Astrocyte of the hippocampus (primary cell): ENCODE measurements at regions not wholly inside any gene's neighbourhood (a gene's known extent, or its start where the extent isn't known, plus 50 kb on each side); places are given as distances from the start of the nearest gene placed in this dataset.
A peak's percentile ranks its signal among the peaks of the same experiment; 100 is the strongest.
"Not testable (repeated sequence)": the region's sequence is repeated elsewhere in the genome, so short reads cannot be mapped to it uniquely, and the experiment has no call there.

Experiments
- DNase-seq: peaks from one replicate; pipeline ENCODE4 v3.0.0; 2011; ENCODE audit warnings: low read depth, low spot score

- no peak for DNase-seq
Measured at GRCh38 chr16:59114790-59115189, 380.7 kb upstream of the GOT2 start.

GRCh38 chr16:59113004-59113670 lies 379.0 kb upstream of the GOT2 start:
- DNase-seq = no peak

DNA sequence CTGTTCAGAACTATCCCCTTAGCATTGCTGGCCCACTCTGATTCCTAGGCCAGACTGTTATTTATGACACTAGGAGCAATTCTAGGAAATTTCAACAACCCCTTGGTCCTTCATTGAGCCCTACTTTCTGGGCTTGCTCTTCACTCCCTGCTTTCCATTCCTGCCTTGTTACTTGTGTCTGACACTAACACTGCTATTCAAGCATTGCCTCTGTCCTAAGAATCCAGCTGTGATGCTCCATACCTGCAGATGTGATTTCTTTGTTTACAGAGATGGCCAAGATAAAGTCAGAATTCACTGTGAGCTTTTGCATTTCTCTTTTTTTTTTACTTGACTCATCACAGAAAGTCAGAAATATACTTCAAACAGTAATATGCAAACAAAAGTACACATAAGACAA lies 377.2 kb upstream of the GOT2 start:
- DNase-seq = no peak

- no peak for DNase-seq
Measured at GRCh38 chr16:59108374-59108773, 374.3 kb upstream of the GOT2 start.

- DNase-seq = not testable (repeated sequence)
Measured at GRCh38 chr16:59096682-59097081, 362.6 kb upstream of the GOT2 start.

DNA sequence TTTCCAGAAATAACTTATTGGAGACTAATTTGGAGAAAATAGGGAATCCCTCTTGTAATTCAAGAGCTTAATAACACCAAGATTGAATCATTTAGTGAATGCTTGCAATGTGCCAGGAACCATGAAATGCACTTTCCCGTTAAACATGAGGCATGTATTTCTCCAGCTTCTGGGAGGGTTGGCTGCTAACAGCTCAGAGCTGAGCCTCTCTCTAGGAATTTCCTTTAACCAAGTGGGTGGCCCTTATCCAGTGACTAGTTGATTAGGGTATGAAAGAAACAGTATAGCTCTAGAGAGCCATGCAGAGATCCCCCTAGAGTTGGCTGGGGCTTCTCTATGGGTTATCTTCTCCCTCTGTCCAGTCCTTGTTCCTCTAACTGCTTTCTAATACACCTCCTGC lies 356.4 kb upstream of the GOT2 start:
- peak; percentile 2 for DNase-seq

- DNase-seq = no peak
Measured at GRCh38 chr16:59088431-59088830, 354.3 kb upstream of the GOT2 start.

GRCh38 chr16:59087641-59088040 lies 353.5 kb upstream of the GOT2 start:
- DNase-seq = no peak

DNA sequence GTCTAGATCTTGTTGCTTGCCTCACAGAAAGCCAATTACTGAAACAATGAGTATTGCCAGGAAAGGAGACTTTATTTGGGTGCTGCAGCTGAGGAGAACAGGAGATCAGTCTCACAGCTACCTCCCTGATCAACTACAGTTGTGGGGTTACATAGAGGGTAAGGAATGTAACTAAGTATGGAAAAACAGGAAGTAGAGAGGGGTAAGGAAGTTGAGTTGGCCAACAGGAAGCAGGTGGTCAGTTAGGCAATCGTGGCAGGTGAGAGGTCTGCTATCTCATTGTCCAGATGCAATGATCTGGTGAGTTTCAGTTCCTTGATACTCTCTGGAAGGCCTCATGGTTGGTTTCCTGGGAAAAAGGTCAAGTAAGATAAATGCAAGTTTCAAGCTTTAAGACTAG lies 333.1 kb upstream of the GOT2 start:
- DNase-seq = no peak

DNA sequence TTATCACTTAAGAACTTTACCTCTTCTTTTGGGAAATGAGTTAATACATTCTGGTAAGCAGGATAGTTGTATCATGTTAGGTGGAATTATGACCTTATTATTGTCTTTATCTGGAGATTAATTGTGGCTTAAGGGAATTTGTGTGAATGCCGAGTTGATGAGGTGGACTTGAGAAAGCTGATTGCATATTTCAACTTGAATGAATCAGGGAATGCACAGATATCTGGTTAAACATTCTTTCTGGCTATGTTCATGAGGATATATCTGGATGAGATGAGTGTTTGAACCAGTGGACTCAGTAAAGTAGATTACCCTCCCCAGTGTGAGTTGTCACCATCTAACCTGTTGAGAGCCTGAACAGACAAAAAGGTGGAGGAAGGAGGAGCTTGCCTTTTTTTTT lies 326.1 kb upstream of the GOT2 start:
- peak; percentile 72 for DNase-seq

- no peak for DNase-seq
Measured at GRCh38 chr16:59058250-59058649, 324.1 kb upstream of the GOT2 start.

DNA sequence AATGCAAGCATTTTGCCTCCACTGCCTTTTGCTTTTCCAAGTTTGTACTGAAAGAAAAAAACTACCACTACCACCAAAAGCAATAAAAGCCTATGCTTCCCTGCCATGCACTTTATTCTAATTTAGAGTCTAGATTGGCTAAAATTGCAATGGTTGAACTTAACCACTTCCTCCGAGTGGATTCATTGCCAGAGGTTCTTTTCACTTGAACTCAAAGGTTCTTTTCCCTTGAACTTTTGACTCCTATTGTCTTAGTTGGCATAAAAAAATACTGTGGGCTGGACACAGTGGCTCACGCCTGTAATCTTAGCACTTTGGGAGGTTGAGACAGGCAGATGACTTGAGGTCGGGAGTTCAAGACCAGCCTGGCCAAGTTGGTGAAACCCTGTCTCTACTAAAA lies 319.8 kb upstream of the GOT2 start:
- DNase-seq = no peak

DNA sequence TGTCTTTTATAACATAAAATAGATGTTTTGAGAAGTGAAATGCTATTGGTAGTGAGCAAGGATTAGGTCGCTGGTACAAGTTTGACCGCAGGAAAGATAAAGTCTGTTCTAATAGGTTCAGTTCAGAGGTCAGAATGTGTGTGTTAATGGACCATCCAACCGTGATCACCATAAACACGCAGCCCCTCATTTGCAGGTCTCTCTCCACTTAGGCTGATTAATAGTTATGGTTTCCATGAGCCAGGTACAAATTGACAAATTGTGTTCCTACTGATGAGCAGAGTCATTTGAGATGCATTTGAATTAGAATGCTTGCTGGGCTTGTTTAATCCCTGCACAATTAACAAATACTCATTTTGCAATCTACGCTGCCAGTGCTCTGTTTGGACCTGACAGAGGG lies 318.1 kb upstream of the GOT2 start:
- DNase-seq = no peak

DNA sequence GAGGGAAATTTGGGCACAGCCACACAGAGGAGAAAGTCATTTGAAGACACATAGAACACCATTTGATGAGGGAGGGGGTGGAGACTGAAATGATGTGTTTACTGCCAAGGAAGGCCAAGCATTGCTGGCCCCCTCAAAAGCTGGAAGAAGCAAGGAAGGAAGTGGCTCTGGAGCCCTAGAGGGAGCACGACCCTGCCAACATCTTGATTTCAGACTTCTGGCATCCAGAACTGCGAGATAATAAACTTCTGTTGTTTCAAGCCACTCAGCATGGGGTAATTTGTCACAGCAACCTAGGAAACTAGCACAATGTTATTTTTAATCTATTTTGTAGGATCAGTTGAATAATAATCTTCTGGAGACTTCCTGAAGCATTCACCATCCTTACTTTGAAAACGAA lies 314.8 kb upstream of the GOT2 start:
- DNase-seq = no peak

DNA sequence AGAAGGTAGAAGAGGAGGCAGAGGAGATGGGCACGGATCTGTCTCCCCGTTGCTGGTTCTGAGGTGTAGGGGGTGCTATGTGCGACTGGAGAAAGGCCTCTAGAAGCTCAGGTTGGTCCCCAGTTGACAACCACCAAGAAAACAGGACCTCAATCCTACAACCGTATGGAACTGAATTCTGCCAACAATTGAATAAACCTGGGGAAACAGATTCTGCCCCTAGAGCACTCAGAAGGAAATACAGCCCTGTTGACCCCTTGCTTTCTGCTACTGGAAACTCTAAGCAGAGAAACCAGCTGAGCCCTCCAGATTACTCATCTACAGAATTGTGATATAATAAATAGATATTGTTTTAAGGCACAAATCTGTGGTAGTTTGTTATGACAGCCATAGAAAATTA lies 313.0 kb upstream of the GOT2 start:
- no peak for DNase-seq

DNA sequence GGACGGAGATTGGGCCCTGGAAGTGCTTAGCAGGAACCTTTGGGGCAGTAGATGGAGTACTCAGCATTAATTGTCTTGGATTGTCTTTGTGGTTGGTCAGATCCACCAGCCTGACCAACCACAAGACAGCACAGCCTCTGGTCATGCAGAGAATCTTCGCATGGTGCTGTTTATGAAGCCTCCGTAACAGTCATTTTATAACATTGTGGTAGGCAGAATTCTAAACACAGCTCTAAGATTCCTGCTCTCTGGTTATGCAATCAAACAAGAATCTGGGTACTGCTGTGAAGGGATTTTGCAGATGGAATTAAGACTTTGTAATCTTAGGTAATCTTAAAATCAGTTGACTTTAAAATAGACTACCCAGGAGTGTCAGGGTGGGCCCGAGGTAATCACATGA lies 312.2 kb upstream of the GOT2 start:
- peak; percentile 46 for DNase-seq

GRCh38 chr16:59045501-59045900 lies 311.4 kb upstream of the GOT2 start:
- DNase-seq = no peak

GRCh38 chr16:59044616-59045015 lies 310.5 kb upstream of the GOT2 start:
- no peak for DNase-seq

DNA sequence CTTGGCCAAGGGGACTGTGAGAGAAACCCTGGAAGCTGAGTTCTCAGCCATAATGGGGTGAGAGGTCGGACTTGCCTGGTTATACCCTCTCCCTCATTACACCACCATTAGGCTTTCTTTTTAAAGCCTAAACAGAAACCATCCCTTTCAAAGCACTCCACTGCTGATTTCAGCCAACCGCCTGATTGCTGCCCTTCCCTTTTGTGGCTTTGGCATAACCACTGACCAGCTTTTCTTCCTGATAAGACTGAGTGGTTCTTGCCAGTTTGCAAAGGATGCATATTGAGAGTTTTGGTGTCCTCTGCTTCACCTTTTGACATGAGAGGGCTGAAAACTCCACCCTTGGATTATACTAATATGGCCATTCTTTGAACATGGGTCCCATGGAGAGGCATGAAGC lies 308.2 kb upstream of the GOT2 start:
- peak; percentile 23 for DNase-seq

- DNase-seq = no peak
Measured at GRCh38 chr16:59039066-59039720, 305.1 kb upstream of the GOT2 start.

DNA sequence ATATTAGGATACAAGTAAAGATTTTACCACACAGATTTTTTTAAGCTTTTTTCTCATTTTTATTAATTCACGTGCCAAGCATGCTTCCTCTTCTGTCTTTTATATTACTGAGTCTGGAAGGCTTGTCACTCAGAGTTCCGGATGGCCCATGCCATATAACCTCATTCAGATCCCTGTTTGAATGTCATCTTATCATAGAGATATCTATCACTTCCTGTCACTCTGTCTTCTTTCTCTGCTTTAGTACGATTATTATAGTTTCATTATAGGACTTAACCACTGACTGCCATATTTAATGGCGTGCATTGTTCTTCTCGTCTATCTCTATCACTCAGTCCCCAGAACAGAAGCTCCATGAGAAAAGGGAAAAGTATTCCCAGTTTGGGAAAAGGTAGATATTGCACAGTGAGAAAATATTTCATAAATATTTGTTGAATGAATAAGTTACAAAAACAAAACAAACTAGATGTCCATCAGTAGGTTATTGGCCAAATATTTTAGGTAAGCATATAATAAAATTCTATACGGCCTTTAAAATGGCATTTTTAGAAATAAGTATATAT lies 296.9 kb upstream of the GOT2 start:
- no peak for DNase-seq

DNA sequence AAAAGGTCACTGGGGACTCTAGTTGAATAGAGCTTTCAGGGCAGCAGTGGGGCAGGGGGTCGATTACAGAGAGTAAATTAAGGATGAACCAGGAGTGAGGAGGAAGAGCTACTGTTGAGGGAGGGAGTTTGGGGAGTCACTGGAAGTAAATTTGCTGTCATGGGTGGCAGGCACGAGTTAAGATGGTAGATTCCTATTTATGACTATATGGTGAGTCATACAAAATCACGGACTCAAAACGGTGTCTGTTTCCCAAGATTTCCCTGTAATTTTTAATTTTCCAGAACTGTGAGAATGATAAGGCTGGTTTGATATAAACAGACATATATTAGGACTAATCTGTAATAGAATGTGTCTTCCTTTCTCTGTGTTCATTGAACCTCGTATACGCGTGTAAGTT lies 287.6 kb upstream of the GOT2 start:
- DNase-seq = peak; percentile 1

DNA sequence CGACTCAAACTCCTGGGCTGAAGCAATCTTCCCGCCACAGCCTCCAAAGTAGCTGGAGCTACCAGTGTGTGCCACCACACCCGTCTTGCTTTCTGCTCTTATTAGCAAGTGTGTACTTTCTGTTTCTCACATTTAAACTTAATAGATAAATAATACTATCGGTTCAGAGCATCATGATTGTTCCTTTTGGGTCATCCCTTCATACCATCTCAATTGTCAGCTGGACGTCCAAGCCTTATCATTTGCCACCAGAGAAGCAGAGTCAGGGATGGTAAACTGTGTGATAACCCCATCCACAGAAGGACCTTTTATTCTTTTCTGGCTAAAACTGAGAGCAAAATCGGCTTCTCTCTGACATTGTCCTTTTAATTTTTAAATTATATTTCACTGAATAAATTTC lies 279.8 kb upstream of the GOT2 start:
- DNase-seq = no peak
